ENCODE measurements at regions not wholly inside any gene's neighbourhood (a gene's known extent, or its start where the extent isn't known, plus 50 kb on each side); places are given as distances from the start of the nearest gene placed in this dataset.

GRCh38 chr3:150296123-150296735 is 111.9 kb upstream of the TSC22D2 start:
- TF ChIP-seq, protein P1, sequence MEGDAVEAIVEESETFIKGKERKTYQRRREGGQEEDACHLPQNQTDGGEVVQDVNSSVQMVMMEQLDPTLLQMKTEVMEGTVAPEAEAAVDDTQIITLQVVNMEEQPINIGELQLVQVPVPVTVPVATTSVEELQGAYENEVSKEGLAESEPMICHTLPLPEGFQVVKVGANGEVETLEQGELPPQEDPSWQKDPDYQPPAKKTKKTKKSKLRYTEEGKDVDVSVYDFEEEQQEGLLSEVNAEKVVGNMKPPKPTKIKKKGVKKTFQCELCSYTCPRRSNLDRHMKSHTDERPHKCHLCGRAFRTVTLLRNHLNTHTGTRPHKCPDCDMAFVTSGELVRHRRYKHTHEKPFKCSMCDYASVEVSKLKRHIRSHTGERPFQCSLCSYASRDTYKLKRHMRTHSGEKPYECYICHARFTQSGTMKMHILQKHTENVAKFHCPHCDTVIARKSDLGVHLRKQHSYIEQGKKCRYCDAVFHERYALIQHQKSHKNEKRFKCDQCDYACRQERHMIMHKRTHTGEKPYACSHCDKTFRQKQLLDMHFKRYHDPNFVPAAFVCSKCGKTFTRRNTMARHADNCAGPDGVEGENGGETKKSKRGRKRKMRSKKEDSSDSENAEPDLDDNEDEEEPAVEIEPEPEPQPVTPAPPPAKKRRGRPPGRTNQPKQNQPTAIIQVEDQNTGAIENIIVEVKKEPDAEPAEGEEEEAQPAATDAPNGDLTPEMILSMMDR (IDR thresholded peaks at IDR 0.05; ENCODE audit: insufficient read depth in 1 of 2, low read depth in 1 of 2, low read length in 1 of 2, severe bottlenecking in 1 of 2, unreplicated experiment in 1 of 2), result no peak
- POLR2A ChIA-PET, result no interaction called here
- CTCF ChIA-PET, result interaction anchor here (0.6 to 1.4 kb wide), 2 partner anchors 18 to 45 kb away, joined by 3 read pairs; no protein-coding TSS in a partner anchor

GRCh38 chr3:150293401-150294001 is 114.6 kb upstream of the TSC22D2 start:
- Histone ChIP-seq H3K27me3 (replicated peaks; ENCODE audit: control insufficient read depth, insufficient read depth, low read length) (no peaks in the 10 kb centered on the region), H3K9me3 (peaks cover 6% of the 10 kb centered on the region; the same call in 1 of the 2 replicates), H3K4me1 (0 out of 2 replicates have a peak, but pooled peaks cover 12% of the 10 kb centered on the region), H3K36me3 (ENCODE audit: control insufficient read depth, insufficient read depth, low read length) (no peaks in the 10 kb centered on the region), H3K4me3 (ENCODE audit: low read depth, low read length) (no peak overlapping the region)
- H3K36me3 Mint-ChIP-seq (ENCODE audit: insufficient read depth, unreplicated experiment), result no peaks in the 10 kb centered on the region
- peaks cover 6% of the 10 kb centered on the region for H3K4me1 Mint-ChIP-seq (ENCODE audit: low read depth, unreplicated experiment)
- no peaks in the 10 kb centered on the region for H3K27me3 Mint-ChIP-seq (ENCODE audit: insufficient read depth, unreplicated experiment)
- ChIA-PET CTCF (no interaction called here), POLR2A (interaction anchor here (0.7 kb wide), 1 partner anchor 54 kb away, joined by 3 read pairs; no protein-coding TSS in a partner anchor)
- DNase-seq, result no peak
- TF ChIP-seq, protein P1 (IDR thresholded peaks at IDR 0.05; ENCODE audit: insufficient read depth in 1 of 2, low read depth in 1 of 2, low read length in 1 of 2, severe bottlenecking in 1 of 2, unreplicated experiment in 1 of 2), result no peak
- no TSS peak for BruUV-seq (replicated peaks)
- no peak overlapping the region for H3K27ac Mint-ChIP-seq (ENCODE audit: unreplicated experiment)
- intact Hi-C loops (cut with micrococcal nuclease; ENCODE audit: unreplicated experiment), result no loop called here
- no peak overlapping the region for H3K4me3 Mint-ChIP-seq (ENCODE audit: unreplicated experiment)
- H3K9me3 Mint-ChIP-seq (ENCODE audit: unreplicated experiment), result peaks cover 14% of the 10 kb centered on the region

More at GRCh38 chr3:150296123-150296735, 111.9 kb upstream of the TSC22D2 start:
- Mint-ChIP-seq H3K4me3 (ENCODE audit: unreplicated experiment) (no peak overlapping the region), H3K4me1 (ENCODE audit: low read depth, unreplicated experiment) (peaks cover 11% of the 10 kb centered on the region), H3K27me3 (ENCODE audit: insufficient read depth, unreplicated experiment) (no peaks in the 10 kb centered on the region), H3K27ac (ENCODE audit: unreplicated experiment) (no peak overlapping the region), H3K9me3 (ENCODE audit: unreplicated experiment) (no peaks in the 10 kb centered on the region), H3K36me3 (ENCODE audit: insufficient read depth, unreplicated experiment) (no peaks in the 10 kb centered on the region)
- Histone ChIP-seq H3K9me3 (peaks cover 6% of the 10 kb centered on the region; the same call in 1 of the 2 replicates), H3K36me3 (ENCODE audit: control insufficient read depth, insufficient read depth, low read length) (no peaks in the 10 kb centered on the region), H3K4me3 (ENCODE audit: low read depth, low read length) (no peak overlapping the region), H3K4me1 (0 out of 2 replicates have a peak, but pooled peaks cover 12% of the 10 kb centered on the region), H3K27me3 (replicated peaks; ENCODE audit: control insufficient read depth, insufficient read depth, low read length) (no peaks in the 10 kb centered on the region)
- no peak for DNase-seq
- intact Hi-C loops (cut with micrococcal nuclease; ENCODE audit: unreplicated experiment), result no loop called here
- no TSS peak for BruUV-seq (replicated peaks)

- H3K36me3 Mint-ChIP-seq (ENCODE audit: insufficient read depth, unreplicated experiment), result no peaks in the 10 kb centered on the region
- Histone ChIP-seq H3K4me3 (ENCODE audit: low read depth, low read length) (no peak overlapping the region), H3K36me3 (ENCODE audit: control insufficient read depth, insufficient read depth, low read length) (no peaks in the 10 kb centered on the region), H3K9me3 (peaks cover 6% of the 10 kb centered on the region; the same call in 1 of the 2 replicates), H3K27me3 (replicated peaks; ENCODE audit: control insufficient read depth, insufficient read depth, low read length) (no peaks in the 10 kb centered on the region), H3K4me1 (0 out of 2 replicates have a peak, but pooled peaks cover 12% of the 10 kb centered on the region)
- peaks cover 14% of the 10 kb centered on the region for H3K9me3 Mint-ChIP-seq (ENCODE audit: unreplicated experiment)
- no peak overlapping the region for H3K4me3 Mint-ChIP-seq (ENCODE audit: unreplicated experiment)
- CTCF ChIA-PET, result no interaction called here
- intact Hi-C loops (cut with micrococcal nuclease; ENCODE audit: unreplicated experiment), result no loop called here
- TF ChIP-seq, protein P1 (IDR thresholded peaks at IDR 0.05; ENCODE audit: insufficient read depth in 1 of 2, low read depth in 1 of 2, low read length in 1 of 2, severe bottlenecking in 1 of 2, unreplicated experiment in 1 of 2), result no peak
- H3K4me1 Mint-ChIP-seq (ENCODE audit: low read depth, unreplicated experiment), result peaks cover 6% of the 10 kb centered on the region
- no peaks in the 10 kb centered on the region for H3K27me3 Mint-ChIP-seq (ENCODE audit: insufficient read depth, unreplicated experiment)
- BruUV-seq (replicated peaks), result no TSS peak
- POLR2A ChIA-PET, result no interaction called here
- no peak overlapping the region for H3K27ac Mint-ChIP-seq (ENCODE audit: unreplicated experiment)
- no peak for DNase-seq
Observed at GRCh38 chr3:150292891-150293290, 115.2 kb upstream of the TSC22D2 start.
